Activated naive CD8-positive, alpha-beta T cell treated with anti-CD3 and anti-CD28 coated beads for 36 hours (primary cell): ENCODE measurements at regions not wholly inside any gene's neighbourhood (a gene's known extent, or its start where the extent isn't known, plus 50 kb on each side); places are given as distances from the start of the nearest gene placed in this dataset.

Experiments used
- DNase-seq: peaks from one replicate; pipeline ENCODE4 v3.0.0; 2021
- H3K27ac Mint-ChIP-seq: one replicate; pipeline ENCODE4 v1.8.0; 2022; ENCODE audit warnings: mild to moderate bottlenecking, moderate library complexity, mixed read lengths
- H3K27me3 Mint-ChIP-seq: one replicate; pipeline ENCODE4 v1.8.0; 2022; ENCODE audit warnings: mild to moderate bottlenecking, mixed read lengths
- H3K36me3 Mint-ChIP-seq: one replicate; pipeline ENCODE4 v1.8.0; 2021; ENCODE audit warnings: mild to moderate bottlenecking, mixed read lengths
- H3K4me1 Mint-ChIP-seq: one replicate; pipeline ENCODE4 v1.8.0; 2021; ENCODE audit warnings: mixed read lengths
- H3K4me3 Mint-ChIP-seq: one replicate; pipeline ENCODE4 v1.8.0; 2022; ENCODE audit warnings: mild to moderate bottlenecking, moderate library complexity, mixed read lengths
- H3K9me3 Mint-ChIP-seq: one replicate; pipeline ENCODE4 v1.8.0; 2022; ENCODE audit warnings: mixed read lengths

- Mint-ChIP-seq H3K4me1 (no peaks in the 10 kb centered on the region), H3K36me3 (no peaks in the 10 kb centered on the region), H3K27ac (no peak overlapping the region), H3K9me3 (no peaks in the 10 kb centered on the region), H3K4me3 (no peak overlapping the region), H3K27me3 (no peaks in the 10 kb centered on the region)
- no peak for DNase-seq
Observed at GRCh38 chr2:16323551-16324543, 341.8 kb downstream of the CYRIA start.

- Mint-ChIP-seq H3K36me3 (no peaks in the 10 kb centered on the region), H3K27me3 (no peaks in the 10 kb centered on the region), H3K4me3 (no peak overlapping the region), H3K4me1 (no peaks in the 10 kb centered on the region), H3K9me3 (no peaks in the 10 kb centered on the region), H3K27ac (no peak overlapping the region)
- no peak for DNase-seq
Observed at GRCh38 chr2:16323126-16323520, 342.5 kb downstream of the CYRIA start.

GRCh38 chr2:16322308-16323125 is 343.1 kb downstream of the CYRIA start:
- no peaks in the 10 kb centered on the region for H3K27me3 Mint-ChIP-seq
- H3K4me1 Mint-ChIP-seq, result no peaks in the 10 kb centered on the region
- H3K9me3 Mint-ChIP-seq, result no peaks in the 10 kb centered on the region
- no peaks in the 10 kb centered on the region for H3K36me3 Mint-ChIP-seq
- H3K27ac Mint-ChIP-seq, result no peak overlapping the region
- no peak for DNase-seq
- H3K4me3 Mint-ChIP-seq, result no peak overlapping the region

GRCh38 chr2:16321872-16322271 is 343.8 kb downstream of the CYRIA start:
- Mint-ChIP-seq H3K27me3 (no peaks in the 10 kb centered on the region), H3K4me1 (no peaks in the 10 kb centered on the region), H3K4me3 (no peak overlapping the region), H3K36me3 (no peaks in the 10 kb centered on the region), H3K27ac (no peak overlapping the region), H3K9me3 (no peaks in the 10 kb centered on the region)
- no peak for DNase-seq

GRCh38 chr2:16321256-16321655 is 344.4 kb downstream of the CYRIA start:
- no peaks in the 10 kb centered on the region for H3K27me3 Mint-ChIP-seq
- H3K4me3 Mint-ChIP-seq, result no peak overlapping the region
- H3K4me1 Mint-ChIP-seq, result no peaks in the 10 kb centered on the region
- H3K27ac Mint-ChIP-seq, result no peak overlapping the region
- H3K36me3 Mint-ChIP-seq, result no peaks in the 10 kb centered on the region
- no peak for DNase-seq
- H3K9me3 Mint-ChIP-seq, result no peaks in the 10 kb centered on the region

GRCh38 chr2:16320716-16321115 is 344.9 kb downstream of the CYRIA start:
- Mint-ChIP-seq H3K27ac (no peak overlapping the region), H3K27me3 (no peaks in the 10 kb centered on the region), H3K9me3 (no peaks in the 10 kb centered on the region), H3K4me3 (no peak overlapping the region), H3K4me1 (no peaks in the 10 kb centered on the region), H3K36me3 (no peaks in the 10 kb centered on the region)
- no peak for DNase-seq

- Mint-ChIP-seq H3K9me3 (no peaks in the 10 kb centered on the region), H3K4me3 (no peak overlapping the region), H3K4me1 (no peaks in the 10 kb centered on the region), H3K36me3 (no peaks in the 10 kb centered on the region), H3K27ac (no peak overlapping the region), H3K27me3 (peaks cover 3% of the 10 kb centered on the region)
- no peak for DNase-seq
Observed at GRCh38 chr2:16319551-16320121, 346.0 kb downstream of the CYRIA start.

GRCh38 chr2:16318474-16319195 is 347.0 kb downstream of the CYRIA start:
- no peak for DNase-seq
- H3K27me3 Mint-ChIP-seq, result peaks cover 3% of the 10 kb centered on the region
- H3K4me1 Mint-ChIP-seq, result no peaks in the 10 kb centered on the region
- no peaks in the 10 kb centered on the region for H3K9me3 Mint-ChIP-seq
- H3K4me3 Mint-ChIP-seq, result no peak overlapping the region
- no peak overlapping the region for H3K27ac Mint-ChIP-seq
- no peaks in the 10 kb centered on the region for H3K36me3 Mint-ChIP-seq

GRCh38 chr2:16318051-16318450 is 347.6 kb downstream of the CYRIA start:
- H3K4me1 Mint-ChIP-seq, result no peaks in the 10 kb centered on the region
- H3K27ac Mint-ChIP-seq, result no peak overlapping the region
- H3K9me3 Mint-ChIP-seq, result no peaks in the 10 kb centered on the region
- no peak overlapping the region for H3K4me3 Mint-ChIP-seq
- H3K27me3 Mint-ChIP-seq, result peaks cover 3% of the 10 kb centered on the region
- DNase-seq, result no peak
- no peaks in the 10 kb centered on the region for H3K36me3 Mint-ChIP-seq

- Mint-ChIP-seq H3K9me3 (no peaks in the 10 kb centered on the region), H3K27me3 (peaks cover 3% of the 10 kb centered on the region), H3K4me3 (no peak overlapping the region), H3K27ac (no peak overlapping the region), H3K36me3 (no peaks in the 10 kb centered on the region), H3K4me1 (no peaks in the 10 kb centered on the region)
- DNase-seq, result no peak
Observed at GRCh38 chr2:16317211-16317830, 348.3 kb downstream of the CYRIA start.

- Mint-ChIP-seq H3K4me1 (no peaks in the 10 kb centered on the region), H3K27me3 (peaks cover 3% of the 10 kb centered on the region), H3K9me3 (no peaks in the 10 kb centered on the region), H3K27ac (no peak overlapping the region), H3K4me3 (no peak overlapping the region), H3K36me3 (no peaks in the 10 kb centered on the region)
- DNase-seq, result no peak
Observed at GRCh38 chr2:16316456-16317210, 349.0 kb downstream of the CYRIA start.

GRCh38 chr2:16315908-16316307 is 349.7 kb downstream of the CYRIA start:
- Mint-ChIP-seq H3K27me3 (peaks cover 3% of the 10 kb centered on the region), H3K27ac (no peak overlapping the region), H3K4me1 (no peaks in the 10 kb centered on the region), H3K9me3 (no peaks in the 10 kb centered on the region), H3K36me3 (no peaks in the 10 kb centered on the region), H3K4me3 (no peak overlapping the region)
- DNase-seq, result no peak

- Mint-ChIP-seq H3K36me3 (no peaks in the 10 kb centered on the region), H3K27me3 (peaks cover 3% of the 10 kb centered on the region), H3K27ac (no peak overlapping the region), H3K4me3 (no peak overlapping the region), H3K4me1 (no peaks in the 10 kb centered on the region), H3K9me3 (no peaks in the 10 kb centered on the region)
- DNase-seq, result no peak
Observed at GRCh38 chr2:16315458-16315835, 350.2 kb downstream of the CYRIA start.
